Stimulated activated naive CD8-positive, alpha-beta T cell treated with anti-CD3 and anti-CD28 coated beads, Interleukin-15, Interleukin-2, amounts not matched to agents 100 U/mL and 50 U/mL, for 24 hours (primary cell): ENCODE measurements at regions not wholly inside any gene's neighbourhood (a gene's known extent, or its start where the extent isn't known, plus 50 kb on each side); places are given as distances from the start of the nearest gene placed in this dataset.

Experiments used
- ATAC-seq: fragments of 150-1000 bp; cut with Tn5 transposase; one replicate; pipeline ENCODE4 v1.10.0; 2021
- DNase-seq: peaks from one replicate; pipeline ENCODE4 v3.0.0; 2021

DNA sequence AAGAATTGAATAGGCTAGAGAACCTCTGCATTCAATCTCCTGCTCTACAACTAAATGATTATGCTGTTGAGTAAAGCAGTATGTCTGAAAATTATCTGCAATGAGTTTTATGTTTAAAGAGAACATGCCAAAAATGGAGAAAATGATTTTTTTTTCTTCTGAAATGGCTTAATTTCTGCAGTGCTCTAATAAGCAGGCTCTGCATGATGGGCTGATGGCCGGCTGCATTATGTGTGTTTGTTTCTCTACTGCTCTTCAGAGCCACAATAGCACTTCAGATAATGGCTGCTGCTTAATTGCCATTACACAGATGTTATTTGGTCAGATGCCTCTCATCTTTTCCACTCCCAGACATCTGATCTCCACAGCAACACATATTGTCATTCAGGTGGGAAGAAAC is 286.4 kb upstream of the DMAC1 start:
- DNase-seq (no peak), ATAC-seq (no peak)

- no peak for DNase-seq
- ATAC-seq, result no peak
Measured at GRCh38 chr9:8078641-8079140, 279.1 kb upstream of the DMAC1 start.

DNA sequence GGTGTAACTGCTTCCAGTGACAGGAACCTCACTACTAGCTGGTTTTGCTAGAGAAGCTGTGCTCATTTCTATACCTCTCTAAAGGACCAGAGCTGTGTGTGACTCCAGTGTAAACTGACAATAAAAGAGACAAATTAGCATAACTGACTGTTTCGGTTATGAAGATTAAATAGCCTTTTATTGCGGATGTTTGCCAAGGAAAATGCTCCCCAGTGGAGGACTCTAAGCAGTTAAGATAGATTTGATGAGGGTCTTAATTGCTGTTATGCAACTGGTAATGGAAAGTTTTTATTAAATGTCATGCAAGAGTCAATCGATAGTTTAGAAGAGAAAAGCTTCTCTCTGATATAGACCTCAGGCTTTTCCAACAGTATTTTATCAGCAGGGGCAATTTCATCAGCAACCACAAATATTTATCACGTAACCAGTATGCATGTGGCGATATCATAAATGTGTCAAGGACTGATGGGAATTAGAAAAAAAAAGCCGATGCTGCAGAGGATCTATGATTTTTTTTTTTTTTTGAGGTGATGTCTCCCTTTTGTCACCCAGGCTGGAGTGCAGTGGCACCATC is 275.2 kb upstream of the DMAC1 start:
- ATAC-seq (no peak), DNase-seq (no peak)

- DNase-seq (no peak), ATAC-seq (no peak)
Measured at GRCh38 chr9:8071445-8071798, 271.8 kb upstream of the DMAC1 start.

DNA sequence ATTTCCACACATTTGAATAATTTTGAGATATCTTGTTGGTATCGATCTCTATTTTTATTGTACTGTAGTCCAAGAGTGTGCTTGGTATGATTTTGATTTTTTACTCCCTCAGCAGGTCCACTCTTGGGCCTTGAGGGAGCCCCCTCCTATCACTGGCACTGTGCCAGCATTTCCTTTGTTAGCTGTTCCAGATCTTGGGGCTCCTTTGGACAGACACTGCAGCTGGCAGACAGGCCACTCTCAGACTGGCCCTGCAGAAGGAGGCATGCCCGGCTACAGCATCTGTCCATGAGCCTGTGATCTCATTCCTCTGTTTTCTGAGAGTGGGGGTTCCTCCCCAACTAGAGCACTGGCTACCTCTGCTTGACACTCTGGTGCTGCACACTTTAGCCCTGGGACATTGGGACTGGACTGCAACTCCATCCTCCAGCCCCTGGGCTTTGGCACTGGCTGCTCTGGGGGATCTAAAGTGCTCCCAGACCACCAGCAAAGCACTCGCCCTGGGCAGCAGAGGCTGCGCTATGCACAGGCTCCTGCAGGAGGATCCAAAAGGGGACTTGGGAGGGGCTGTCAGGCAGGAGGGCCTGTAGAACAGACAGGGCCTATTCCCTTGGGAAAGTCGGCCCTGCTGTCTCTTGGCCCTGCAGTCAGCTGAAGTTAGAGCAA is 271.3 kb upstream of the DMAC1 start:
- DNase-seq (no peak), ATAC-seq (no peak)

DNA sequence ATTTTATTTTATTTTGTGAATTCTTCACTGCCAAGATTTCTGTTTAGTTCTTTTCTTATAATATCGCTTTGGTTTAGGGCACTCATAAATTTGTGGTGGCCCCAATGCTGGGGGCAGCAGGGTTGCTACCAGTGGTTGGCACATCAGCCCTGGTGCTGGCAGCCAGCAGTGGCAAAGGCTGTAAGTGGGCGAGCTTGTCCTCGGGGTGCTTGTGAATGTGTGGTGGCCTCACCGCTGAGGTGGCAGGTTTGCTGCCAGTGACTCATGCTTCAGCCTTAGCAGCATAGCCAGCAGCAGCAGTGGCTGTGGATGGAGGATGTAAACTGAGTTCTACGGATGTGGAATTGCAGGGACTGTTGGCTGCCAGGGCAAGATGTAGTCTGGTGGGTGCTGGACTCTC is 262.9 kb upstream of the DMAC1 start:
- DNase-seq (no peak), ATAC-seq (no peak)

DNA sequence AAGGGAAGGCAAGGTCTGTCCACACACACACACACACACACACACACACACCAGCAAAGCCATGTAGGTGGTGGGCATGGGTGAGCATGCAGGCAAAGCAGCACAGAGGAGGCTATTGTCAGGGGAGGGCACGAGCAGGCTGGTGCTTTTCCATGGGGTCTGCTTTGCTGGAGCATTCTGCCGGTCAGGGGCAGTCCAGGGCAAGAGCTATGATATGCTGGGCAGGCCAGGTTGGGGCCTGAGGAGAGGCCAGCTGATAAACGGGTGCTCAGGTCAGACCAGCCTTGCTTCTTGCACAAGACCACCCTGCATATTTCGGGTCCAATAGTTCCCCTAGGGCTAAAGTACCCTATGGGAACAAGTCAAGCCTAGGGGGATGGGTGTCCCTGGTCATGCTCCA is 253.9 kb upstream of the DMAC1 start:
- DNase-seq (no peak), ATAC-seq (no peak)

GRCh38 chr9:8052991-8053390 is 253.4 kb upstream of the DMAC1 start:
- ATAC-seq (peak; percentile 23), DNase-seq (no peak)

DNA sequence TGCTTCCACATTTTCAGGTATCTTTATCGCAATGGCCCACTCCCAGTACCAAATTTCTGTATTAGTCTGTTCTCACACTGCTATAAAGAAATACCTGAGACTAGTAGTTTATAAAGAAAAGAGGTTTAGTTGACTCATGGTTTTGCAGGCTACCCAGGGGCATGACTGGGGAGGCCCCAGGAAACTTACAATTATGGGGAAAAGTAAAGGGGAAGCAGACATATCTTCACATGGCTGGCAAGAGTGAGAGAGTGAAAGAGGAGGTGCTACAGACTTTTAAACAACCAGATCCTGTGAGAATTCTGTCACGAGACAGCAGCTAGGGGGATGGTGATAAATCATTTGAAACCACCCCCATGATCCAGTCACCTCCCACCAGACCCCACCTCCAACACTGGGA is 238.2 kb upstream of the DMAC1 start:
- ATAC-seq, result no peak

GRCh38 chr9:8036914-8037524 is 237.4 kb upstream of the DMAC1 start:
- no peak for ATAC-seq
- no peak for DNase-seq

More for the DNA sequence above, 238.2 kb upstream of the DMAC1 start:
- no peak for DNase-seq

DNA sequence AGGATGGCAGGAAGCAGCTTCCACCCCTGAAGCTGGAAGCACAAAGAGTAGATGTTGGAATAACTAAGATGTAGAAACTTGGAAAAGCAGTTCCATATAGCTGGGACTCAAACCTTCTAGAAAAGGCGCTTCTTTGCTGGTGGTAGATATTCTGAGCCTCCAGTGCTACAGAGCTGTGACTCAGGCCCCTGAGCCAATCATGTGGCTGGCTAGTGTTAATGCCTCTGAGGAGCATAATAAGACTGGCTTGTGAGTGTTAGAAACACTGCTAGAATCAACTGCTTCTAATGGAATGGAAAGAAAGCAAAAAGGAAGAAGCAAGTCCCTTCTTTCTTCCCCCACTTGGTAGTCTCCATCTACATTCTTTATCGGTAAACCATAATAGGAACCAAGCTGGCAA is 234.2 kb upstream of the DMAC1 start:
- DNase-seq (no peak), ATAC-seq (no peak)

DNA sequence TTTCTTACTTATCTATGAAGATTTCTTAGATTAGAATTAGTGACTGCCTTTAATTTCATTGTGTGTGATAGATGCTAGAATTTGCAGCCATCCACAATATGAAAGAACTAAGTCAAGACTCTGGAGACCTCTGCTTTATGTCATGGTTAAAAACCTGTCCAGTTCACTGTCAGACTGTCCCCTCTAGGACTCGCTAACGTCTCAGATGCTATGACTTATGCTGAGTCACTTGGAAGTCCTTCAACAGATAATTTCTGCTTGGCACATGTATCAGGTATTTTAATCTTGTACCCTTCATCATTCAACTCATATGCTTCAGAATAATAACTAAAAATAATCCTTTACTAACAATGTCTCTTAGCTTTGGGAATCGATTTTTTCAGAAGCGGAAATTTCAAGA is 230.5 kb upstream of the DMAC1 start:
- no peak for ATAC-seq
- no peak for DNase-seq

GRCh38 chr9:8027351-8027750 is 227.8 kb upstream of the DMAC1 start:
- ATAC-seq (no peak), DNase-seq (no peak)

DNA sequence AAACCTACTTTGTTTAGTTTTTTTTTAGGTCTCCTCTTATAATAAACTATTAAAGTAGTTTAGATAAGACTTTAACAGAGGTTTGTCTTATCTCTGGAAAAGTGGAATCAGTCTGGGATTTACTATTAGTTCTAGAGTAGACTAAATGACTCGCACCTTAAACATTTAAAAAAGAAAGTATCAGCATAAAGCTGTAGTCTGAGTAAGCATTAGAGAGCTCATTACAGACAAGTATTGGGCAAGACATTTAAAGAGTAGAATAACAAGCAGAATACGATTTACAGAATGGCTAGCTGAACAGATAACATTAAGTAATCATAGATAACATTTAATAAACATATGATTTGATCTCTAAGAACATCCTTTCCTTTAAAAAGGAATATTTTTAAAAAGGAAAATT is 226.0 kb upstream of the DMAC1 start:
- DNase-seq (no peak), ATAC-seq (no peak)

DNA sequence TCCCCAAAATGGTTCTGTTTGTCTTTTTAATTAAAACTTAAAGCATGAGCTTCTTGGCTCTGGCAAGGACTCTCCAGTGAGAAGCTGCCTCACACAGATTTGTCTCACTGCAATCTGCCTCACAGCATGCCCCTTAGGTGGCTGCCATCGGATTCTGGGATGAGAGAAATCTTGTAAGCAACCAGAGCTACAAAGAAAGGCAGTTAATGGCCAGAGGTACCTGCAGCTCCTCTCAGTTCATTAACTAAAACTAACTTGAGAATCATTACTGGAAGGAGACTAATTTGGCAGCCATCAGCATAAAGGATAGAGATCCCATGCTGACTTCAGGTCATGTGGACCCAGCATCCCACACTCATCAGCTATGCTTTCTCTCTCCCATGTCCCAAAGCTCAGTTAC is 220.6 kb upstream of the DMAC1 start:
- ATAC-seq (no peak), DNase-seq (no peak)

- no peak for ATAC-seq
- DNase-seq, result no peak
Measured at GRCh38 chr9:8019636-8020035, 220.1 kb upstream of the DMAC1 start.

GRCh38 chr9:8014997-8015682 is 215.6 kb upstream of the DMAC1 start:
- no peak for DNase-seq

DNA sequence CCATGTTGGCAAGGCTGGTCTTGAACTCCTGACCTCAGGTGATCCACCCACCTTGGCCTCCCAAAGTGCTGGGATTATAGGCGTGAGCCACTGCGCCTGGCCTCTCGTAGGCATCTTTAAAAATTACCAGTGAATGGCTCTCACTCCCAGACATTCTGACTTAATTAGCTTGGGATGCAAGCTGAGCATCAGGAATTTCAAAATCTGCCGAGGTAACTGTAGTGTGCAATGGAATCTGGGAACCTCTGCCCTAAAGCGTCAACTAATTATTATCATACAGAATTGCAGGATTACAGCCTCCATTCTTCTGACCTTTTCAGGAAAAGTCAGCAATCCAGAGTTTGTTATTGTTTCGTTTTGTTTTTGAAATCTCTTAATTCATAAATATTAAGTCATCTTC is 213.4 kb upstream of the DMAC1 start:
- ATAC-seq (no peak), DNase-seq (no peak)

More at GRCh38 chr9:8014997-8015682, 215.6 kb upstream of the DMAC1 start:
- ATAC-seq, result peak; percentile 19

DNA sequence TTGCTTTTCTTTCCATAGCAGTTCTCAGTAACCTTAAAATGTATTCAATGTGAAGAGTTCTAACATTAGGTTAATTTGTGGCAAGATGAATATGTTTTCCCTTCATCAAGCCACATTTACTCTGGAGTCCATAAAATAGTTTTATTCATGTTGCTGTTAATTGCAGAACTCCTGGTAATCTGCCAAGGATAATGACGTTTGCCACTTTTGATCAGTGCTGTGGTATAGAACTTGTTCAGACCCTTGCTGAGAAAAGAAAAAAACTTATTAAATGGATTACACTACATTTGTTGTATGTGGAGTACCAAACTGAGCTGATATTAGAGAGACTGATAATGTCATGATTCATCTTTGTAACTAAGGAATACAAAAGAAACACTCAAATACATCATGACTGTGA is 212.4 kb upstream of the DMAC1 start:
- no peak for DNase-seq

DNA sequence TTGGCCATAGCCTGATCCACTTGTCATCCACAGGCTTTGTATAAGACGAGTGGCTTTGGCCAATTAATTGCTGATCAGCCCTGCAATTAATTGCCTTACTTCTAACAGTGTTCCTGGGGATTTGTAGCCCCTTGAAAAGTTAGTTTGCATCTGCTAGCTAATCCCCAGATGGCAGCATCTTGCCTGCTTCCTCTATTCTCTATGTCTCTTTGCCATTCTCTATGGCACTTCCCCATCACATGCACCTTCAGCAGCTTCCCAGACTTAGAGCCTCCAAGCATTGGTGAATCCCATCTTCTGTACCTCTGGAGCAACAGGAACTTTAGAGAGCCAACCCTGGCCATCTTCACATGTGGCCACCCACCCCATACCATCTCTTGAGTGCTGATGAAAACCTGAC is 197.0 kb upstream of the DMAC1 start:
- DNase-seq (no peak), ATAC-seq (no peak)

More for the DNA sequence above, 212.4 kb upstream of the DMAC1 start:
- ATAC-seq, result no peak

DNA sequence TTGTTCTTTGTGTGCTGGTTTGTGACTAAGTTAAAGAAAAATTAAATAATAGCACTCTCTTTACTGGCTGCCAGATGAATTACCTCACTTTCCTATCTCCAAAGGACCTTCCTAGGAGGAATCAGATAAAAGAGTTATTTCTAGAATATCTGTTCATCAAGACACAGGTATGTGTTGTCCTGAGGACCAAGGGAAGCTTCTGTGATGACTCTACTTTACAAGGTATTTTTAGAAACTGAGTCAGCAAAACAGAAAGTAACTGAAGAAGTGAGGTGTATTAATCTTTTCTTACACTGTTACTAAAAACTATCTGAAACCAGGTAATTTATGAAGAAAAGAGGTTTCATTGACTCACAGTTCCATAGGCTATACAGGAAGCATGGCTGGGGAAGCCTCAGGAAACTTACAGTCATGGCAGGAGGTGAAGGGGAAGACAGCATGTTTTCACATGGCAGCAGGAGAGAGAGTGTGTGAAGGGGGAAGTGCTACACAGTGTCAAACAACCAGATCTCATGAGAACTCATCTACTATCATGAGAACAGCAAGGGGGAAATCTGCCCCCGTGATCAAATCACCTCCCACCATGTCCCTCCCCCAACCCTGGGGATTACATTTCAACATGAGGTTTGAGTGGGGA is 189.2 kb upstream of the DMAC1 start:
- ATAC-seq (no peak), DNase-seq (no peak)

DNA sequence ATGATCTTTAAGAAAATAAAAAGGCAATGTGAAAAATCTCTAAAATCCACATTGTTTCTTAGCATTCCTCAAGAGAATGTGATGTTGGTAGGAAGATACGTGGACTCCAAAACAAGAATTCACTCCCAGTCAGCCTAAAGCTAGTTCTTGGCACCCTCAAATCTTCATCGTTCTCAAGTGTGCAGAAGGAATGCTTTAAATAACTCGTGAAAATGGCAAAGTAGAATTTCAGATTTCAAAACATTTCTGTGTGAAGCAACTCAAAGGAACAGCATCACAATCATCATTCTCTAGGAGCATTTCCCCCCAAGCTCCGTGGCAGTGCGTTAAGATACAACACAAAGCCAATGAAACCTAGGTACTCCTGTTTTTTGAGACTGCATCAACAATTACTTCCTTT is 185.1 kb upstream of the DMAC1 start:
- DNase-seq, result no peak
- ATAC-seq, result no peak

GRCh38 chr9:7984203-7984602 is 184.6 kb upstream of the DMAC1 start:
- ATAC-seq (no peak), DNase-seq (no peak)
